Hepatocyte (in vitro differentiated cells): ENCODE measurements at regions not wholly inside any gene's neighbourhood (a gene's known extent, or its start where the extent isn't known, plus 50 kb on each side); places are given as distances from the start of the nearest gene placed in this dataset.

ENCODE experiments used
- DNase-seq: peaks from one replicate; pipeline ENCODE4 v3.0.0-alpha.2; 2016; ENCODE audit warnings: low spot score
- H2AFZ ChIP-seq: fragments of 200-600 bp; sonication (generic); 2 replicates; pipeline ENCODE4 v1.6.0; 2016; ENCODE audit warnings: antibody characterized with exemption, mild to moderate bottlenecking
- H3K27ac ChIP-seq: fragments of 200-600 bp; sonication (generic); 2 replicates; pipeline ENCODE4 v1.5.1; 2016; ENCODE audit warnings: mild to moderate bottlenecking
- H3K27me3 ChIP-seq: fragments of 200-600 bp; sonication (generic); 2 replicates; pipeline ENCODE4 v1.6.1; 2016
- H3K36me3 ChIP-seq: fragments of 200-600 bp; sonication (generic); replicated peaks from 2 replicates; pipeline ENCODE4 v1.5.1; 2016; ENCODE audit warnings: low read depth; ENCODE audit not compliant: insufficient read depth
- H3K4me1 ChIP-seq: fragments of 200-600 bp; sonication (generic); 2 replicates; pipeline ENCODE4 v1.5.1; 2016; ENCODE audit warnings: mild to moderate bottlenecking, moderate library complexity; ENCODE audit not compliant: insufficient read depth
- H3K4me2 ChIP-seq: fragments of 200-600 bp; sonication (generic); 2 replicates; pipeline ENCODE4 v1.6.0; 2016
- H3K4me3 ChIP-seq: fragments of 200-600 bp; sonication (generic); 2 replicates; pipeline ENCODE4 v1.5.1; 2016; ENCODE audit warnings: mild to moderate bottlenecking
- H3K79me2 ChIP-seq: fragments of 200-600 bp; sonication (generic); 2 replicates; pipeline ENCODE4 v1.6.0; 2017; ENCODE audit warnings: mild to moderate bottlenecking
- H3K9me2 ChIP-seq: fragments of 200-600 bp; sonication (generic); replicated peaks from 2 replicates; pipeline ENCODE4 v1.6.0; 2017; ENCODE audit warnings: mild to moderate bottlenecking; ENCODE audit not compliant: insufficient read depth
- H3K9me3 ChIP-seq: fragments of 200-600 bp; sonication (generic); 2 replicates; pipeline ENCODE4 v1.5.1; 2016; ENCODE audit warnings: low read depth, mild to moderate bottlenecking
- H4K20me1 ChIP-seq: fragments of 200-600 bp; sonication (generic); 2 replicates; pipeline ENCODE4 v1.6.0; 2016; ENCODE audit warnings: mild to moderate bottlenecking; ENCODE audit not compliant: insufficient read depth, poor library complexity, severe bottlenecking
- EZH2 ChIP-seq: fragments of 200-600 bp; sonication (generic); IDR thresholded peaks from 2 replicates; pipeline ENCODE4 v1.6.1; 2016; ENCODE audit warnings: antibody characterized with exemption, mild to moderate bottlenecking, borderline replicate concordance
- EZH2phosphoT487 ChIP-seq: fragments of 200-600 bp; sonication (generic); IDR thresholded peaks from one replicate; pipeline ENCODE4 v1.6.1; 2018; ENCODE audit warnings: antibody characterized with exemption, mild to moderate bottlenecking, low read depth, moderate library complexity; ENCODE audit not compliant: unreplicated experiment, severe bottlenecking
- WGBS: methylation state at CpG from one replicate; pipeline ENCODE4 v1.1.6; 2016; ENCODE audit warnings: low lambda C conversion rate; ENCODE audit errors: missing lambda C conversion rate; 5-methylcytosine and 5-hydroxymethylcytosine counted together
- TF ChIP-seq, protein P1 (sequence below): fragments of 200-600 bp; sonication (generic); IDR thresholded peaks from 2 replicates; pipeline ENCODE4 v1.5.1; 2016; ENCODE audit warnings: antibody characterized with exemption, mild to moderate bottlenecking; ENCODE audit not compliant: poor library complexity

DNA sequence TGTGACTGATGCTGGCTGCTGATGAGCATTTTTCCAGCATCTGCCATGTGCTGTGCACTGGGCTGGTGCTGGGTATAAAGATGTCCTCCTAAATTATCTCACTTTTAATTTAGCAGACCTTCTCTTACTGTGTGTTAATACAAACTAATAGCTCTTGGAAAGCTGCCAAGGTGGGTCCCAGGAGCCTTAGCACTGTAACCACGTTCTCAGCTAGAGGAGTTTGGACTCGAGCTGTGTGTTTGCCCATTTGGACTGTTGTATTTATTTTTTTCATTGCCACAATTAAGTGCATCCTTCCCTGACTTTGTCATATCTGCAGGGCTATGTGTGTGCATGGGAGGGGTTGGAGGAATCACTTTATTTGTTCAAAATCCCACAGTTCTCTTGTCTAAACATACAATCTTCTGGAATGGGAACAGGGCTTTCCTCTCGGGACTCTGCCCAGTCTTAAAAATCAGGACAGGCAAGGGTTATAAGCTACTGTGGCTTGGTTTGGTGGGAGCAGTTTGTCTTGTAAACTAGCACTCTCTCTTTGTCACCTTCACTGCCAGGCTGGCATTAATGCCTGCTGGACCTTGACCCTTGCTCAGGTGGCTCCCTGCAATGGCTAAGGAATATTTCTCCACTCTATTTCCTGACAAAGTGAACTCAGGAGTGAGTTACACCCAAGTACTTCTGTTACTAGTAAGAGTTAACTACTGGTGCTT is 129.7 kb upstream of the MGAT5 start:
- DNase-seq = peak; percentile 80
- peak overlapping the region; percentile 48 for H3K4me2 ChIP-seq
- no peaks in the 10 kb centered on the region for H3K9me3 ChIP-seq
- H3K79me2 ChIP-seq = peaks cover 60% of the 10 kb centered on the region
- H3K27ac ChIP-seq = peak overlapping the region; percentile 56
- peaks cover 48% of the 10 kb centered on the region for H3K4me1 ChIP-seq
- H3K4me3 ChIP-seq = no peak overlapping the region
- no peak for TF ChIP-seq EZH2phosphoT487
- TF ChIP-seq EZH2 = no peak
- TF ChIP-seq, protein P1, sequence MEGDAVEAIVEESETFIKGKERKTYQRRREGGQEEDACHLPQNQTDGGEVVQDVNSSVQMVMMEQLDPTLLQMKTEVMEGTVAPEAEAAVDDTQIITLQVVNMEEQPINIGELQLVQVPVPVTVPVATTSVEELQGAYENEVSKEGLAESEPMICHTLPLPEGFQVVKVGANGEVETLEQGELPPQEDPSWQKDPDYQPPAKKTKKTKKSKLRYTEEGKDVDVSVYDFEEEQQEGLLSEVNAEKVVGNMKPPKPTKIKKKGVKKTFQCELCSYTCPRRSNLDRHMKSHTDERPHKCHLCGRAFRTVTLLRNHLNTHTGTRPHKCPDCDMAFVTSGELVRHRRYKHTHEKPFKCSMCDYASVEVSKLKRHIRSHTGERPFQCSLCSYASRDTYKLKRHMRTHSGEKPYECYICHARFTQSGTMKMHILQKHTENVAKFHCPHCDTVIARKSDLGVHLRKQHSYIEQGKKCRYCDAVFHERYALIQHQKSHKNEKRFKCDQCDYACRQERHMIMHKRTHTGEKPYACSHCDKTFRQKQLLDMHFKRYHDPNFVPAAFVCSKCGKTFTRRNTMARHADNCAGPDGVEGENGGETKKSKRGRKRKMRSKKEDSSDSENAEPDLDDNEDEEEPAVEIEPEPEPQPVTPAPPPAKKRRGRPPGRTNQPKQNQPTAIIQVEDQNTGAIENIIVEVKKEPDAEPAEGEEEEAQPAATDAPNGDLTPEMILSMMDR = no peak
- no peaks in the 10 kb centered on the region for H3K27me3 ChIP-seq
- 30% methylated on average over 3 of the region's 3 CpGs for WGBS
- H3K9me2 ChIP-seq = no peaks in the 10 kb centered on the region
- no peaks in the 10 kb centered on the region for H3K36me3 ChIP-seq
- H4K20me1 ChIP-seq = no peaks in the 10 kb centered on the region
- no peak overlapping the region for H2AFZ ChIP-seq

DNA sequence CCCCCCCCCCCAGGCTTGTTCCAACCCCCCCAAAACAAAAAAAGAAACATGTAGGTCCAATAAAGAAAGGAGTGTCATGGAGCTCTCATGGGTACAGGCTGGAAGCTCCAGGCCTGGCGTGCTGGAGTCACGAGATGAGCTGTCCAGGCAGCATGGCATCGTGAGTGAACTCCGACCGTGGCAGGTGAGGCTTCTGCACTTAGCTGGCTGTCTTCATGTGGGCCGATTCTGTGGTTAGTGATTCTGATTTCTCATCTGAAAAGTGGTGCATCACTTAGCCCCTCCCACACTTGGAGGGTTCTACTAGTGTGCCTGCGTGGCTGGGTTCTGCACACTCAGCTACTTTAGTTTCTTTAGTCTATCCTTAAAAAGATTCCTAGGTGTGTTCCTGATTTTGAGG is 126.4 kb upstream of the MGAT5 start:
- H3K9me2 ChIP-seq = no peaks in the 10 kb centered on the region
- H3K4me1 ChIP-seq = peaks cover 40% of the 10 kb centered on the region
- H3K4me3 ChIP-seq = no peak overlapping the region
- no peaks in the 10 kb centered on the region for H3K9me3 ChIP-seq
- H3K36me3 ChIP-seq = no peaks in the 10 kb centered on the region
- H3K27ac ChIP-seq = peak overlapping the region; percentile 42
- TF ChIP-seq, protein P1 = no peak
- TF ChIP-seq EZH2 (no peak), EZH2phosphoT487 (no peak)
- H3K79me2 ChIP-seq = peaks cover 80% of the 10 kb centered on the region
- WGBS = 88% methylated on average over 7 of the region's 7 CpGs
- H4K20me1 ChIP-seq = no peaks in the 10 kb centered on the region
- no peak overlapping the region for H2AFZ ChIP-seq
- H3K4me2 ChIP-seq = peak overlapping the region; percentile 42
- DNase-seq = no peak
- H3K27me3 ChIP-seq = no peaks in the 10 kb centered on the region

DNA sequence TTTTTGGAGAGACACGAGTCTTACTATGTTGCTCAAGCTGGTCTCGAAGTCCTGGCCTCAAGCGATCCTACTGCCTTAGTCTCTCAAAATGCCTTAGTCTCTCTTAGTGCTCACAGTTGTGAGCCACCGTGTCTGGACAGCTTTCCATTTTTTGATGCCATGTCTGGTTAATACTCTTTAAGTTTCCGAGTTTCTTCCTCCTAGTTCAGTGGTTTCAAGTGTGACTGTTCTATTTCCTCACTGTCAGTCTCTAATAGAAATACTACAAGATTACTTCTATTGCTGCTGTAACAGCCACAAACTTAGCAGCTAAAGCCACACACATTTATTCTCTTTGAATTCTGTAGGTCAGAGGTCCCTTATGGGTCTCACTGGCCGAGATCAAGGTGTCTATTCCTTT is 125.1 kb upstream of the MGAT5 start:
- Histone ChIP-seq H3K36me3 (no peaks in the 10 kb centered on the region), H3K4me2 (no peak overlapping the region), H3K27me3 (no peaks in the 10 kb centered on the region), H3K27ac (no peak overlapping the region), H3K4me1 (peaks cover 28% of the 10 kb centered on the region), H2AFZ (no peak overlapping the region), H3K9me2 (no peaks in the 10 kb centered on the region), H4K20me1 (no peaks in the 10 kb centered on the region), H3K79me2 (peaks cover 76% of the 10 kb centered on the region), H3K9me3 (no peaks in the 10 kb centered on the region), H3K4me3 (no peak overlapping the region)
- DNase-seq = no peak
- TF ChIP-seq, protein P1 = no peak
- TF ChIP-seq EZH2 (no peak), EZH2phosphoT487 (no peak)
- 95% methylated on average over 6 of the region's 6 CpGs for WGBS
